Spleen (tissue), 11 donors: ENCODE measurements at regions not wholly inside any gene's neighbourhood (a gene's known extent, or its start where the extent isn't known, plus 50 kb on each side); places are given as distances from the start of the nearest gene placed in this dataset.

Source experiments
- DNase-seq: peaks from one replicate; pipeline ENCODE4 v3.0.0-alpha.2; 2020
- H3K27ac ChIP-seq, 8 donors: fragments of 200-600 bp; sonication (generic) in 7 of 8; 1 replicate in 4 of 8; 2 replicates in 4 of 8; pipeline versions ENCODE4 v1.5.0 to v1.8.0; 2016 to 2021; ENCODE audit warnings: inconsistent platforms in 4 of 8, mild to moderate bottlenecking in 4 of 8, moderate library complexity in 1 of 8
- H3K27me3 ChIP-seq, 7 donors: fragments of 200-600 bp; sonication (generic) in 6 of 7; replicated peaks in 1 of 7; 1 replicate in 4 of 7; 2 replicates in 3 of 7; pipeline versions ENCODE4 v1.5.0 to v1.8.0; 2016 to 2021; ENCODE audit warnings: inconsistent platforms in 3 of 7, mild to moderate bottlenecking in 1 of 7
- H3K36me3 ChIP-seq, 6 donors: fragments of 200-600 bp; sonication (generic) in 5 of 6; 1 replicate in 4 of 6; 2 replicates in 2 of 6; pipeline versions ENCODE4 v1.5.0 to v1.8.0; 2016 to 2021; ENCODE audit warnings: inconsistent platforms in 2 of 6
- H3K4me1 ChIP-seq, 6 donors: fragments of 200-600 bp; sonication (generic) in 5 of 6; 1 replicate in 3 of 6; 2 replicates in 3 of 6; pipeline versions ENCODE4 v1.5.0 to v1.8.0; 2016 to 2021; ENCODE audit warnings: inconsistent platforms in 3 of 6
- H3K4me3 ChIP-seq, 8 donors: fragments of 200-600 bp; sonication (generic) in 7 of 8; 1 replicate in 4 of 8; 2 replicates in 4 of 8; pipeline versions ENCODE4 v1.5.0 to v1.8.0; 2016 to 2021; ENCODE audit warnings: inconsistent platforms in 4 of 8, mild to moderate bottlenecking in 4 of 8, moderate library complexity in 2 of 8
- H3K9me3 ChIP-seq, 8 donors: fragments of 200-600 bp; sonication (generic) in 7 of 8; 1 replicate in 4 of 8; 2 replicates in 4 of 8; pipeline versions ENCODE4 v1.5.0 to v1.8.0; 2016 to 2021; ENCODE audit warnings: inconsistent platforms in 4 of 8
- POLR2A ChIP-seq, 3 donors: fragments of 450-650 bp; IDR thresholded peaks; one replicate each; pipeline ENCODE4 v1.5.1; 2017; ENCODE audit warnings: antibody characterized with exemption in 3 of 3, mild to moderate bottlenecking in 1 of 3
- POLR2AphosphoS5 ChIP-seq, 3 donors: sonication (generic); formaldehyde crosslinking; IDR thresholded peaks; one replicate each; pipeline ENCODE4 v1.5.1; 2017; ENCODE audit warnings: antibody characterized with exemption in 3 of 3
- WGBS, 5 donors: extraction: QIAGEN DNeasy Blood & Tissue Kit in 3 of 5; methylation state at CpG; one replicate each; pipeline versions ENCODE4 v1.1.5 to v1.1.7; 2013 to 2018; 5-methylcytosine and 5-hydroxymethylcytosine counted together
- intact Hi-C: fragments of 100-400 bp; cut with DNase I; formaldehyde crosslinking; loops from one replicate; pipeline ENCODE4 v1.15.0; 2023; ENCODE audit warnings: low total_unique reads
- TF ChIP-seq, protein P1 (sequence below), 11 experiments: fragments of 200-600 bp in 7 of 11; fragments of 450-650 bp in 4 of 11; sonication (generic) in 4 of 11; IDR thresholded peaks in 8 of 11; conservative IDR thresholded peaks in 3 of 11; 1 replicate in 7 of 11; 2 replicates in 4 of 11; pipeline versions ENCODE4 v1.4.0 to v1.8.0; 2016 to 2021; ENCODE audit warnings: antibody characterized with exemption in 11 of 11, inconsistent platforms in 4 of 11, mild to moderate bottlenecking in 1 of 11
- donor health status: healthy with polysubstance abuse.
- donor health status: DM: no; HTN: no; CAD: no; lungs with moderate emphysema.
- donor health status: DM: no; HTN: no; CAD: no.
- donor health status: Bipolar disorder and iron deficiency.
- donor health status: healthy.
- donor health status: DM: no; HTN: no; CAD: no.
- donor health status: DM: yes; HTN: yes; CAD: no.

DNA sequence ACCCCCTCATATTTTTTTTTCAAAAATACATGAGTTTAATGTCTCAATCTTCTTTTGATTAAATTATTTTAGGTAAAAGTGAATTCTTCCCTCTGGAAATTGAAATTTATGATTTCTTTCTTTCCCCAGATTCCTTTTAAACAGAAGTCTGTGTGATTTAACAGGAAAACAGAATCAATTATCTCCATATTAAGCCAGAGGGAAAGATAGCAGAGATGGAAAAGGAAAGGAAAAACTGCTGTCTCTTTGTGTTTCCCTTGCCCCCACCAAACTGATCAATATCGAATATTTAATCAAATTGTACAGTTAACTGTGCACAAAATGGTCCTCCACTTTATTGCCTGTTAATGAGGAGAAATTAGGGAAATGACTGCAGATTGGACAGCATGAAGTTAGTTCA lies 203.5 kb upstream of the NECTIN3 start:
- no peak for DNase-seq
- TF ChIP-seq POLR2AphosphoS5 (IDR thresholded peaks at IDR 0.05): no peak
- no peak for TF ChIP-seq POLR2A (IDR thresholded peaks at IDR 0.05)
- TF ChIP-seq, protein P1, sequence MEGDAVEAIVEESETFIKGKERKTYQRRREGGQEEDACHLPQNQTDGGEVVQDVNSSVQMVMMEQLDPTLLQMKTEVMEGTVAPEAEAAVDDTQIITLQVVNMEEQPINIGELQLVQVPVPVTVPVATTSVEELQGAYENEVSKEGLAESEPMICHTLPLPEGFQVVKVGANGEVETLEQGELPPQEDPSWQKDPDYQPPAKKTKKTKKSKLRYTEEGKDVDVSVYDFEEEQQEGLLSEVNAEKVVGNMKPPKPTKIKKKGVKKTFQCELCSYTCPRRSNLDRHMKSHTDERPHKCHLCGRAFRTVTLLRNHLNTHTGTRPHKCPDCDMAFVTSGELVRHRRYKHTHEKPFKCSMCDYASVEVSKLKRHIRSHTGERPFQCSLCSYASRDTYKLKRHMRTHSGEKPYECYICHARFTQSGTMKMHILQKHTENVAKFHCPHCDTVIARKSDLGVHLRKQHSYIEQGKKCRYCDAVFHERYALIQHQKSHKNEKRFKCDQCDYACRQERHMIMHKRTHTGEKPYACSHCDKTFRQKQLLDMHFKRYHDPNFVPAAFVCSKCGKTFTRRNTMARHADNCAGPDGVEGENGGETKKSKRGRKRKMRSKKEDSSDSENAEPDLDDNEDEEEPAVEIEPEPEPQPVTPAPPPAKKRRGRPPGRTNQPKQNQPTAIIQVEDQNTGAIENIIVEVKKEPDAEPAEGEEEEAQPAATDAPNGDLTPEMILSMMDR (IDR thresholded peaks at IDR 0.05 in 8 of 11, conservative IDR thresholded peaks at IDR 0.05 in 3 of 11): no peak
- H3K27ac ChIP-seq: no peak overlapping the region
- no peaks in the 10 kb centered on the region for H3K4me1 ChIP-seq
- H3K9me3 ChIP-seq: no peaks in the 10 kb centered on the region
- 69 to 96% (median 76%) methylated on average over 1 of the region's 1 CpG for WGBS, 5 donors
- intact Hi-C loops: no loop called here
- H3K4me3 ChIP-seq: no peak overlapping the region
- H3K27me3 ChIP-seq: no peaks in the 10 kb centered on the region
- H3K36me3 ChIP-seq: no peaks in the 10 kb centered on the region

DNA sequence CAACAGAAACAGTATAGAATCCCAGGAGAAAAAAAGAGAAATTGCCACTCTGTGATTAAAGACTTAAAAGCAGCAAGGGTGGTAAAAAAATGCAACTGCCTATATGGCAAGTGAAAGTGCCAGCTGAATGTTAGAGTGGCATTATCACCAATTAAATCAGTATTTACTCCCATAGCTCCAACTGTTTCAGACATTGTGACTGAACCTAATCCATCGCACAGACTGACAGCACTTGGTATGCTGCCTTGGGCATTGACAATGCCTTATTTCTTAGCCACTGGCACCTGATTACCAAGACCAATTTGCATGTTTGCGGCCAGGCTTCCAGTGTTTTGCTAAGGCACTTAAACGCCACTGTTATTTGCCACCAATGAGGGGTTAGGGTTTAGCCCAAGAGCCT lies 201.9 kb upstream of the NECTIN3 start:
- 88 to 98% (median 95%) methylated on average over 3 of the region's 3 CpGs for WGBS, 5 donors

DNA sequence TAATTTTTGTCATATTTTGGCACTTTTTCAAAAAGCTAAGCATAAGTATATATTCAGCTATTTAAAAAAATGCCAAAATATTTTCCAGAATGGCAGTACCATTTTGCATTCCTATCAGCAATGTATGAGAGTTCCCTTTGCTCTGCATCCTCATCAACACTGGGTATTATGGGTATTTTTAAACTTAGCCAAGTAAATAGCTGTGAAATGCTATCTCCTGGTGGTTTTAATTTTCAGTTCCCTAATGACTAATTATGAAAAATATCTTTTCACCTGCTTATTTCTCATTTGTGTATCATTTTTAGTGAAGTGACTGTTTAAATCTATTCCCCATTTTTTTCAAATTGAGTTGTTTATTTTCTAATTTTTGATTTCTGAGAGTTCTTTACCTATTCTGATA lies 199.7 kb upstream of the NECTIN3 start:
- peaks cover 0 to 23% (median 7%) of the 10 kb centered on the region in 8 donors for H3K9me3 ChIP-seq
- DNase-seq: no peak
- H3K4me3 ChIP-seq: no peak overlapping the region
- intact Hi-C loops: no loop called here
- TF ChIP-seq POLR2AphosphoS5 (IDR thresholded peaks at IDR 0.05) (no peak), POLR2A (IDR thresholded peaks at IDR 0.05) (no peak)
- TF ChIP-seq, protein P1 (IDR thresholded peaks at IDR 0.05 in 8 of 11, conservative IDR thresholded peaks at IDR 0.05 in 3 of 11): no peak
- H3K36me3 ChIP-seq: no peaks in the 10 kb centered on the region
- no peaks in the 10 kb centered on the region for H3K27me3 ChIP-seq
- no peaks in the 10 kb centered on the region for H3K4me1 ChIP-seq
- no peak overlapping the region for H3K27ac ChIP-seq

More for the DNA sequence above, 201.9 kb upstream of the NECTIN3 start:
- DNase-seq: no peak
- Histone ChIP-seq H3K27me3 (no peaks in the 10 kb centered on the region), H3K4me1 (no peaks in the 10 kb centered on the region), H3K4me3 (no peak overlapping the region), H3K9me3 (peaks cover 0 to 11% (median 5%) of the 10 kb centered on the region in 8 donors), H3K36me3 (no peaks in the 10 kb centered on the region), H3K27ac (no peak overlapping the region)
- no peak for TF ChIP-seq POLR2A (IDR thresholded peaks at IDR 0.05)
- TF ChIP-seq, protein P1 (IDR thresholded peaks at IDR 0.05 in 8 of 11, conservative IDR thresholded peaks at IDR 0.05 in 3 of 11): no peak
- no peak for TF ChIP-seq POLR2AphosphoS5 (IDR thresholded peaks at IDR 0.05)
- intact Hi-C loops: no loop called here

DNA sequence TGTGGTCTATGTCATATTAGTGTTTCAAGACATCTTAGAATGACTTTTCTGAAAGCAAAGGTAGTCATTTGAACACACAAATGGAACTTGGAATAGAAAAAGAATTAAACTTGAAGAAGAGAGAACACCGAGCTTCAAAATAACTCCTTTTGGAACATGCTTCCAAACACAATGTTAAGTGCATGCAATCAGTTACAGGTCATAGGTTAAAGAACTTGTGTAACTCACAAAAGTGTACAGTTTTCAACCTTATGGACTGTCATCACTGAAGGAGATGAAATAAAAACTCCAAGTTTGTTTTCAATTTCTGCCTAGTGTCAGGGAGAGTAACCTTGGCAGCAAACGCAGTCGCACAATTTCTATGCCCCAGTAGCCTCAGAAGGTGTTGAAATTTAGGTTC lies 192.9 kb upstream of the NECTIN3 start:
- intact Hi-C loops: no loop called here
- WGBS, 5 donors: 84 to 90% (median 89%) methylated on average over 3 of the region's 3 CpGs
- Histone ChIP-seq H3K9me3 (peaks cover 0 to 22% (median 7%) of the 10 kb centered on the region in 8 donors), H3K27ac (no peak overlapping the region), H3K36me3 (no peaks in the 10 kb centered on the region), H3K4me1 (no peaks in the 10 kb centered on the region), H3K4me3 (no peak overlapping the region), H3K27me3 (no peaks in the 10 kb centered on the region)
- TF ChIP-seq, protein P1 (IDR thresholded peaks at IDR 0.05 in 8 of 11, conservative IDR thresholded peaks at IDR 0.05 in 3 of 11): no peak
- no peak for TF ChIP-seq POLR2A (IDR thresholded peaks at IDR 0.05)
- TF ChIP-seq POLR2AphosphoS5 (IDR thresholded peaks at IDR 0.05): no peak
- no peak for DNase-seq
